K562 (cell line): ENCODE measurements at regions not wholly inside any gene's neighbourhood (a gene's known extent, or its start where the extent isn't known, plus 50 kb on each side); places are given as distances from the start of the nearest gene placed in this dataset.

Source experiments
- CBX3 ChIP-seq, 2 experiments: IDR thresholded peaks; 1 replicate in 1 of 2; 2 replicates in 1 of 2; pipeline ENCODE4 v1.6.1; 2012; ENCODE audit warnings: inconsistent platforms in 2 of 2, low read length in 2 of 2, borderline replicate concordance in 1 of 2, control low read depth in 1 of 2
- CTCF ChIP-seq, 3 experiments: IDR thresholded peaks in 2 of 3; conservative IDR thresholded peaks in 1 of 3; 2 replicates each; pipeline ENCODE4 v1.5.1; 2011 to 2012; ENCODE audit warnings: low read length in 3 of 3, mild to moderate bottlenecking in 3 of 3, control low read depth in 2 of 3, improper control_type of control experiment in 1 of 3, inconsistent platforms in 1 of 3, low read depth in 1 of 3, mixed read lengths in 1 of 3, moderate library complexity in 1 of 3; ENCODE audit not compliant: insufficient read depth in 2 of 3
- DEAF1 ChIP-seq: fragments of 450-650 bp; formaldehyde crosslinking; IDR thresholded peaks from 2 replicates; pipeline ENCODE4 v1.4.0; 2020; ENCODE audit warnings: mild to moderate bottlenecking, moderate library complexity
- ELF4 ChIP-seq: fragments of 450-650 bp; formaldehyde crosslinking; IDR thresholded peaks from 2 replicates; pipeline ENCODE4 v1.4.0; 2022; ENCODE audit warnings: missing genetic modification characterization
- EZH2 ChIP-seq: IDR thresholded peaks from 2 replicates; pipeline ENCODE4 v1.6.1; 2012; ENCODE audit warnings: low read depth, mild to moderate bottlenecking, inconsistent platforms, low read length, borderline replicate concordance
- FOXK1 ChIP-seq: sonication (generic); formaldehyde crosslinking; IDR thresholded peaks from 2 replicates; pipeline ENCODE4 v1.8.0; 2022; ENCODE audit warnings: missing genetic modification reagents, mild to moderate bottlenecking, borderline replicate concordance
- POLR2A ChIP-seq: fragments of 450-650 bp; conservative IDR thresholded peaks from 2 replicates; pipeline ENCODE4 v1.6.1; 2016
- ZFX ChIP-seq: sonication (generic); formaldehyde crosslinking; IDR thresholded peaks from 2 replicates; pipeline ENCODE4 v1.8.0; 2022; ENCODE audit warnings: mild to moderate bottlenecking, missing genetic modification reagents, moderate library complexity
- ZKSCAN1 ChIP-seq: fragments of 150-350 bp; IDR thresholded peaks from 2 replicates; pipeline ENCODE4 v1.6.1; 2016; ENCODE audit warnings: low read depth, low read length
- TF ChIP-seq, protein P1 (sequence below), 2 experiments: fragments of 450-650 bp; formaldehyde crosslinking in 1 of 2; IDR thresholded peaks; 2 replicates each; pipeline versions ENCODE4 v1.4.0 to v1.6.1; 2014 to 2020; ENCODE audit warnings: mild to moderate bottlenecking in 2 of 2, borderline replicate concordance in 1 of 2, low read depth in 1 of 2

GRCh38 chr15:29418931-29419330, 149.3 kb upstream of the NSMCE3 start:
- no peak for TF ChIP-seq CTCF (IDR thresholded peaks at IDR 0.05 in 2 of 3, conservative IDR thresholded peaks at IDR 0.05 in 1 of 3; ENCODE audit: insufficient read depth in 2 of 3, low read depth in 1 of 3, low read length in 3 of 3)
- TF ChIP-seq, protein P1, sequence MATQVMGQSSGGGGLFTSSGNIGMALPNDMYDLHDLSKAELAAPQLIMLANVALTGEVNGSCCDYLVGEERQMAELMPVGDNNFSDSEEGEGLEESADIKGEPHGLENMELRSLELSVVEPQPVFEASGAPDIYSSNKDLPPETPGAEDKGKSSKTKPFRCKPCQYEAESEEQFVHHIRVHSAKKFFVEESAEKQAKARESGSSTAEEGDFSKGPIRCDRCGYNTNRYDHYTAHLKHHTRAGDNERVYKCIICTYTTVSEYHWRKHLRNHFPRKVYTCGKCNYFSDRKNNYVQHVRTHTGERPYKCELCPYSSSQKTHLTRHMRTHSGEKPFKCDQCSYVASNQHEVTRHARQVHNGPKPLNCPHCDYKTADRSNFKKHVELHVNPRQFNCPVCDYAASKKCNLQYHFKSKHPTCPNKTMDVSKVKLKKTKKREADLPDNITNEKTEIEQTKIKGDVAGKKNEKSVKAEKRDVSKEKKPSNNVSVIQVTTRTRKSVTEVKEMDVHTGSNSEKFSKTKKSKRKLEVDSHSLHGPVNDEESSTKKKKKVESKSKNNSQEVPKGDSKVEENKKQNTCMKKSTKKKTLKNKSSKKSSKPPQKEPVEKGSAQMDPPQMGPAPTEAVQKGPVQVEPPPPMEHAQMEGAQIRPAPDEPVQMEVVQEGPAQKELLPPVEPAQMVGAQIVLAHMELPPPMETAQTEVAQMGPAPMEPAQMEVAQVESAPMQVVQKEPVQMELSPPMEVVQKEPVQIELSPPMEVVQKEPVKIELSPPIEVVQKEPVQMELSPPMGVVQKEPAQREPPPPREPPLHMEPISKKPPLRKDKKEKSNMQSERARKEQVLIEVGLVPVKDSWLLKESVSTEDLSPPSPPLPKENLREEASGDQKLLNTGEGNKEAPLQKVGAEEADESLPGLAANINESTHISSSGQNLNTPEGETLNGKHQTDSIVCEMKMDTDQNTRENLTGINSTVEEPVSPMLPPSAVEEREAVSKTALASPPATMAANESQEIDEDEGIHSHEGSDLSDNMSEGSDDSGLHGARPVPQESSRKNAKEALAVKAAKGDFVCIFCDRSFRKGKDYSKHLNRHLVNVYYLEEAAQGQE (IDR thresholded peaks at IDR 0.05; ENCODE audit: borderline replicate concordance) = no peak
- TF ChIP-seq, protein P1 (CRISPR knock-in tag; IDR thresholded peaks at IDR 0.05; ENCODE audit: low read depth) = no peak
- TF ChIP-seq DEAF1 = no peak
- no peak for TF ChIP-seq ELF4 (CRISPR knock-in tag)
- TF ChIP-seq FOXK1 (CRISPR knock-in tag) = no peak
- TF ChIP-seq CBX3 (IDR thresholded peaks at IDR 0.05; ENCODE audit: borderline replicate concordance in 1 of 2, low read length in 2 of 2) = no peak
- no peak for TF ChIP-seq POLR2A
- no peak for TF ChIP-seq ZKSCAN1
- no peak for TF ChIP-seq EZH2
- no peak for TF ChIP-seq ZFX (CRISPR knock-in tag)
